HL-60 (cell line): ENCODE measurements at regions not wholly inside any gene's neighbourhood (a gene's known extent, or its start where the extent isn't known, plus 50 kb on each side); places are given as distances from the start of the nearest gene placed in this dataset.

Experiments
- DNase-seq, 2 experiments: peaks; one replicate each; pipeline ENCODE4 v3.0.0-alpha.2; 2010 to 2020; ENCODE audit warnings: low read depth in 1 of 2, low spot score in 1 of 2
- H3K27ac ChIP-seq: fragments of 250-450 bp; sonication (Bioruptor Pico); replicated peaks from 2 replicates; pipeline ENCODE4 v1.5.1; 2020; ENCODE audit warnings: mild to moderate bottlenecking, moderate library complexity
- H3K27me3 ChIP-seq: fragments of 250-450 bp; sonication (Bioruptor Pico); 2 replicates; pipeline ENCODE4 v1.5.1; 2021; ENCODE audit warnings: mild to moderate bottlenecking, moderate library complexity; ENCODE audit not compliant: insufficient read depth, poor library complexity, severe bottlenecking
- H3K4me3 ChIP-seq: replicated peaks from 2 replicates; pipeline ENCODE4 v1.5.1; 2011; ENCODE audit warnings: mild to moderate bottlenecking, control low read depth, low read length; ENCODE audit not compliant: insufficient read depth
- GABPA ChIP-seq: IDR thresholded peaks from 2 replicates; pipeline ENCODE4 v1.6.1; 2012; ENCODE audit warnings: low read depth
- POLR2AphosphoS5 ChIP-seq: IDR thresholded peaks from 2 replicates; pipeline ENCODE4 v1.6.1; 2012; ENCODE audit warnings: low read depth
- SPI1 ChIP-seq: IDR thresholded peaks from 2 replicates; pipeline ENCODE4 v1.6.1; 2012; ENCODE audit warnings: low read depth, mild to moderate bottlenecking, borderline replicate concordance
- TF ChIP-seq, protein P1 (sequence below): IDR thresholded peaks from one replicate; pipeline ENCODE4 v1.5.1; 2011; ENCODE audit warnings: low read length, control low read depth, inconsistent platforms; ENCODE audit not compliant: insufficient read depth
- TF ChIP-seq, protein P2 (sequence below): IDR thresholded peaks from 2 replicates; pipeline ENCODE4 v1.6.1; 2012; ENCODE audit warnings: low read depth; ENCODE audit not compliant: insufficient replicate concordance

DNA sequence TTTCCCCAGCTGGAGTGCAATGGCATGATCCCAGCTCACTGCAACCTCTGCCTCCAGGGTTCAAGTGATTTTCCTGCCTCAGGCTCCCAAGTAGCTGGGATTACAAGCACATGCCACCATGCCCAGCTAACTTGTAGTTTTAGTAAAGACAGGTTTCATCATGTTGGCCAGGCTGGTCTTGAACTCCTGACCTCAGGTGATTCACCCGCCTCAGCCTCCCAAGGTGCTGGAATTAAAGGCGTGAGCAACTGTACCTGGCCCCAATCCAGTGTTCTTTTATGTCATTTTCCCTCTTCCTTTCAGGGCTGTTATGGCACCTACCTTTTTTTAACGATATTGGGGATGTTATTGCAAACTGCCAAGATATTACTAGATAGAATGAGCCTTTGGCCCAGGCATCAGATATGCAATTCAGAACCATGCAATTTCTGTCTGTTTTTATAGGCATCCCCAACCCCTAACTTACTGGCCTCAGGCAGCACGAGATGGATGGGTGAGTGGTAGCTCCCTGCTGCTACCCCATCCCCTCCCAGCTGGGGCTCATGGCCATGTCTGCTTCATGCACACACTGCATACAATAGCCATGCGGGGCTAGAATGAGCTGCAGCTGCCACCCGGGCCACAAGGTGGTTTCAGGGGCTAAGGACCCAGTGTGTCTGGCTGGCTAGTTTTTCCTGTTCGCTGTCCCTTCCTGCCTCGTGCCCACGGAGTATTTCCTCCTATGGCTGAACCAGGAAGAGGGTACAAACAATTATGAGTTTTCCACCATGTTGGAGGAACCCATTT is 1080.1 kb upstream of the SORCS1 start:
- DNase-seq: no peak
- TF ChIP-seq SPI1 (no peak), POLR2AphosphoS5 (no peak), GABPA (no peak)
- TF ChIP-seq, protein P1, sequence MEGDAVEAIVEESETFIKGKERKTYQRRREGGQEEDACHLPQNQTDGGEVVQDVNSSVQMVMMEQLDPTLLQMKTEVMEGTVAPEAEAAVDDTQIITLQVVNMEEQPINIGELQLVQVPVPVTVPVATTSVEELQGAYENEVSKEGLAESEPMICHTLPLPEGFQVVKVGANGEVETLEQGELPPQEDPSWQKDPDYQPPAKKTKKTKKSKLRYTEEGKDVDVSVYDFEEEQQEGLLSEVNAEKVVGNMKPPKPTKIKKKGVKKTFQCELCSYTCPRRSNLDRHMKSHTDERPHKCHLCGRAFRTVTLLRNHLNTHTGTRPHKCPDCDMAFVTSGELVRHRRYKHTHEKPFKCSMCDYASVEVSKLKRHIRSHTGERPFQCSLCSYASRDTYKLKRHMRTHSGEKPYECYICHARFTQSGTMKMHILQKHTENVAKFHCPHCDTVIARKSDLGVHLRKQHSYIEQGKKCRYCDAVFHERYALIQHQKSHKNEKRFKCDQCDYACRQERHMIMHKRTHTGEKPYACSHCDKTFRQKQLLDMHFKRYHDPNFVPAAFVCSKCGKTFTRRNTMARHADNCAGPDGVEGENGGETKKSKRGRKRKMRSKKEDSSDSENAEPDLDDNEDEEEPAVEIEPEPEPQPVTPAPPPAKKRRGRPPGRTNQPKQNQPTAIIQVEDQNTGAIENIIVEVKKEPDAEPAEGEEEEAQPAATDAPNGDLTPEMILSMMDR: no peak
- TF ChIP-seq, protein P2, sequence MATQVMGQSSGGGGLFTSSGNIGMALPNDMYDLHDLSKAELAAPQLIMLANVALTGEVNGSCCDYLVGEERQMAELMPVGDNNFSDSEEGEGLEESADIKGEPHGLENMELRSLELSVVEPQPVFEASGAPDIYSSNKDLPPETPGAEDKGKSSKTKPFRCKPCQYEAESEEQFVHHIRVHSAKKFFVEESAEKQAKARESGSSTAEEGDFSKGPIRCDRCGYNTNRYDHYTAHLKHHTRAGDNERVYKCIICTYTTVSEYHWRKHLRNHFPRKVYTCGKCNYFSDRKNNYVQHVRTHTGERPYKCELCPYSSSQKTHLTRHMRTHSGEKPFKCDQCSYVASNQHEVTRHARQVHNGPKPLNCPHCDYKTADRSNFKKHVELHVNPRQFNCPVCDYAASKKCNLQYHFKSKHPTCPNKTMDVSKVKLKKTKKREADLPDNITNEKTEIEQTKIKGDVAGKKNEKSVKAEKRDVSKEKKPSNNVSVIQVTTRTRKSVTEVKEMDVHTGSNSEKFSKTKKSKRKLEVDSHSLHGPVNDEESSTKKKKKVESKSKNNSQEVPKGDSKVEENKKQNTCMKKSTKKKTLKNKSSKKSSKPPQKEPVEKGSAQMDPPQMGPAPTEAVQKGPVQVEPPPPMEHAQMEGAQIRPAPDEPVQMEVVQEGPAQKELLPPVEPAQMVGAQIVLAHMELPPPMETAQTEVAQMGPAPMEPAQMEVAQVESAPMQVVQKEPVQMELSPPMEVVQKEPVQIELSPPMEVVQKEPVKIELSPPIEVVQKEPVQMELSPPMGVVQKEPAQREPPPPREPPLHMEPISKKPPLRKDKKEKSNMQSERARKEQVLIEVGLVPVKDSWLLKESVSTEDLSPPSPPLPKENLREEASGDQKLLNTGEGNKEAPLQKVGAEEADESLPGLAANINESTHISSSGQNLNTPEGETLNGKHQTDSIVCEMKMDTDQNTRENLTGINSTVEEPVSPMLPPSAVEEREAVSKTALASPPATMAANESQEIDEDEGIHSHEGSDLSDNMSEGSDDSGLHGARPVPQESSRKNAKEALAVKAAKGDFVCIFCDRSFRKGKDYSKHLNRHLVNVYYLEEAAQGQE: no peak
- Histone ChIP-seq H3K27me3 (no peaks in the 10 kb centered on the region), H3K27ac (no peak overlapping the region), H3K4me3 (no peak overlapping the region)

DNA sequence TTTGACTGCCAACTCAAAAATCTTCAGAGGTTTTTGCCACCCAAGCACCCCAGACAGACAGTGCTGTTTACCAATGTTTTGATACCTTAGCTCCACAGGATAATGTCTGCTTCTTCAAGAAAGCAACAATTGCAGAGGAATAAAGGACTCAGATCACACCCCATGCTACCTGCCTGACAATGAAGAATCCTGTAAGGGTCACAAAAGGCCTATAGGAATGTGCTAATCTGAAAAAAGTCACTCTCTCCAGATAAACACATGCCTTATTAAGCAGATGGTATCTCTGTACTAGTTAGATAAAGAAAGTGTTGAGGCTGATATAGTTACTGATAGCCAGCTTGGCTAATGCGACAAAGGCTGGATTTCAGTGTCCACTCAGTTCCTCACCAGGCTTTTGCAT is 1076.7 kb upstream of the SORCS1 start:
- no peak for DNase-seq

DNA sequence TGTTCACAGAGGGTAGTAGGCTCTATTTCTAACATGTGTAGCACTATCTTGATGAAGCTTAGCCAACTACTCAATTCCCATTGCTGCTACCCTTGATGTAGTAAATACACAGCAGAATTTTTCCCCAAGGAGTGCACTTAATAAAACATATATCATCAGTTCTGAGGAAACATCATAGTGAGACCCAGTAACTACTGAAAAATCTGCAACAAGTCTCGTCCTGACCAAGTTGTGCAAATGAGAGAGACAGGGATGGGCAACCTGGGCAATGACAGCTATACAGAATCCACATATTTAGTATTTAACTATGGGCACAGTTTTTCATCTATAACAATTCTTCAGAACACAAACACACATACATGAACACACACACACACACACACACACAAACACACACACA is 1073.8 kb upstream of the SORCS1 start:
- no peaks in the 10 kb centered on the region for H3K27me3 ChIP-seq
- no peak for DNase-seq

More for the DNA sequence above, 1076.7 kb upstream of the SORCS1 start:
- H3K27ac ChIP-seq: no peak overlapping the region
- no peak overlapping the region for H3K4me3 ChIP-seq
- TF ChIP-seq SPI1 (no peak), GABPA (no peak), POLR2AphosphoS5 (no peak)
- TF ChIP-seq, protein P2: no peak
- TF ChIP-seq, protein P1: no peak
- no peaks in the 10 kb centered on the region for H3K27me3 ChIP-seq

DNA sequence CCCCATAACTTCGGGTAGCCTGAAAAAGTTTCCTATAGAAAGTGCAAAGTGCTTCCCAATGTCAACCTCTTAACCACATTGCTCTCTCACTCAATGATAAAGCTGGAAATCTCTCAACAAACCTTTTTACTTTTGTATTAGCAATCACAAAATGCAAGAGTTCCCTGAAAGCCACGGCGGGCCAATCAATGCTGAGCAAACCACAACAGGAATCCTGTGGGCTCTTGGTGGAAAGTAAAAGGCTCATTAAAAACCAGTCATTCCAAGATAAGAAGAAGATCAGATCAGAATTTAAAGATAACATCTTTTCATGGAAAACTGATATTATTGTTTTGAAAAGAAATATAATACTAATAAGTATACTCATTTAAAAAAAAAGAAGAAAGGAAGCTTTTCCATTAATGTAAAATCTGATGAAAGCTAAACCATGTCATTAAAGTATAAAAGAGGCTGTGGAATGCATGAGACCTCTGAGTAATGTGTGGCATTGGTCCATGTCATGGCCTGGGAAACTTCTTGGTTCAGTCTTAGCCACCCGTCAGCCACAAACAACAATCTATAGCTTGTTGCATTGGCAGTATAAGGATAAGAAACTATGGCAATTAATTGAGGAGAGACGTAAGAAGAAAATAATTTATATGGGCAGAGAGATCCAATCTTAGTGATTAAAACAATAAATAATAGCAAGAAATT is 1066.1 kb upstream of the SORCS1 start:
- no peak for TF ChIP-seq SPI1
- no peak overlapping the region for H3K27ac ChIP-seq
- H3K4me3 ChIP-seq: no peak overlapping the region
- no peak for DNase-seq
- H3K27me3 ChIP-seq: no peaks in the 10 kb centered on the region

More for the DNA sequence above, 1073.8 kb upstream of the SORCS1 start:
- no peak overlapping the region for H3K27ac ChIP-seq
- H3K4me3 ChIP-seq: no peak overlapping the region
- TF ChIP-seq GABPA: no peak
